H1 (cell line): ENCODE measurements at regions not wholly inside any gene's neighbourhood (a gene's known extent, or its start where the extent isn't known, plus 50 kb on each side); places are given as distances from the start of the nearest gene placed in this dataset.

Experiments used
- CTCF ChIA-PET: fragments of 300-600 bp; sonication (Branson Sonifier 250); formaldehyde crosslinking; loops from one replicate; lab custom pipeline; 2021; ENCODE audit not compliant: partially characterized antibody; lab: Charles Lee
- POLR2A ChIA-PET: fragments of 300-600 bp; sonication (Branson Sonifier 250); formaldehyde crosslinking; loops from one replicate; lab custom pipeline; 2021; ENCODE audit warnings: inconsistent platforms; ENCODE audit not compliant: partially characterized antibody; lab: Charles Lee
- DNase-seq, 2 experiments: peaks; one replicate each; pipeline versions ENCODE4 v3.0.0 to v3.0.0-alpha.2; 2010 to 2022; ENCODE audit warnings: low spot score in 2 of 2, low read depth in 1 of 2, mixed read lengths in 1 of 2
- FAIRE-seq: peaks from 2 replicates; lab custom pipeline; 2011; peaks lifted over from hg19 to GRCh38; lab: Jason Lieb, UNC
- H2AFZ ChIP-seq: 2 replicates; pipeline ENCODE4 v1.8.1; 2012; ENCODE audit warnings: low read length, inconsistent platforms
- H2AK5ac ChIP-seq: 2 replicates; pipeline ENCODE4 v1.6.1; 2013; ENCODE audit warnings: low read depth, low read length
- H2BK120ac ChIP-seq: replicated peaks from 2 replicates; pipeline ENCODE3; 2013; ENCODE audit warnings: low read depth, low read length, inconsistent platforms
- H2BK12ac ChIP-seq: 2 replicates; pipeline ENCODE4 v1.6.1; 2013; ENCODE audit warnings: low read depth, low read length
- H2BK15ac ChIP-seq: 2 replicates; pipeline ENCODE4 v1.6.1; 2013; ENCODE audit warnings: low read length
- H2BK20ac ChIP-seq: 2 replicates; pipeline ENCODE4 v1.6.1; 2013; ENCODE audit warnings: low read length
- H2BK5ac ChIP-seq: 2 replicates; pipeline ENCODE4 v1.6.1; 2013; ENCODE audit warnings: low read depth, low read length
- H3K14ac ChIP-seq: 2 replicates; pipeline ENCODE4 v1.6.1; 2013; ENCODE audit warnings: inconsistent platforms; ENCODE audit not compliant: insufficient read length
- H3K18ac ChIP-seq: 2 replicates; pipeline ENCODE4 v1.6.1; 2013; ENCODE audit warnings: low read length; ENCODE audit errors: extremely low read depth
- H3K23ac ChIP-seq: 2 replicates; pipeline ENCODE4 v1.6.1; 2013; ENCODE audit warnings: inconsistent platforms; ENCODE audit not compliant: insufficient read length
- H3K23me2 ChIP-seq: 2 replicates; pipeline ENCODE4 v1.6.1; 2013; ENCODE audit warnings: low read depth, low read length
- H3K27ac ChIP-seq: 2 replicates; pipeline ENCODE4 v1.6.1; 2011; ENCODE audit warnings: low read depth, low read length, inconsistent platforms
- H3K27me3 ChIP-seq, 4 experiments: replicated peaks in 1 of 4; 1 replicate in 1 of 4; 2 replicates in 3 of 4; pipeline versions ENCODE4 v1.6.1 to v1.8.1; 2011 to 2013; ENCODE audit warnings: low read length in 3 of 4, mild to moderate bottlenecking in 3 of 4, inconsistent platforms in 2 of 4, mixed read lengths in 2 of 4, moderate library complexity in 1 of 4; ENCODE audit not compliant: control insufficient read depth in 3 of 4, insufficient read depth in 3 of 4; ENCODE audit errors: extremely low read depth in 1 of 4
- H3K36me3 ChIP-seq, 4 experiments: 2 replicates each; pipeline versions ENCODE4 v1.6.1 to v1.8.1; 2011 to 2013; ENCODE audit warnings: mild to moderate bottlenecking in 4 of 4, low read length in 3 of 4, moderate library complexity in 2 of 4, control low read depth in 1 of 4, inconsistent platforms in 1 of 4; ENCODE audit not compliant: insufficient read depth in 4 of 4, control insufficient read depth in 2 of 4
- H3K4ac ChIP-seq: replicated peaks from 2 replicates; pipeline ENCODE3; 2013; ENCODE audit warnings: low read length, low read depth, mixed read lengths, inconsistent platforms; ENCODE audit not compliant: insufficient read length
- H3K4me1 ChIP-seq, 4 experiments: replicated peaks in 1 of 4; 1 replicate in 1 of 4; 2 replicates in 3 of 4; pipeline versions ENCODE4 v1.6.1 to v1.8.1; 2011 to 2013; ENCODE audit warnings: low read length in 3 of 4, inconsistent platforms in 2 of 4, mixed read lengths in 1 of 4; ENCODE audit not compliant: insufficient read depth in 4 of 4, control insufficient read depth in 3 of 4
- H3K4me2 ChIP-seq, 2 experiments: 2 replicates each; pipeline versions ENCODE4 v1.6.1 to v1.8.1; 2011 to 2013; ENCODE audit warnings: low read depth in 2 of 2, low read length in 2 of 2, control low read depth in 1 of 2, inconsistent platforms in 1 of 2, mild to moderate bottlenecking in 1 of 2; ENCODE audit not compliant: insufficient read depth in 1 of 2
- H3K4me3 ChIP-seq, 4 experiments: fragments of 200-600, 300-600 bp in 1 of 4; sonication (generic), shearing (Covaris generic), sonication (Bioruptor Twin) in 1 of 4; 2 replicates each; pipeline versions ENCODE4 v1.5.1 to v1.8.1; 2011 to 2016; ENCODE audit warnings: low read length in 4 of 4, low read depth in 3 of 4, control low read depth in 2 of 4, inconsistent platforms in 2 of 4, mild to moderate bottlenecking in 2 of 4, mixed read lengths in 1 of 4, moderate library complexity in 1 of 4; ENCODE audit not compliant: insufficient read depth in 2 of 4; ENCODE audit errors: extremely low read depth in 1 of 4
- H3K56ac ChIP-seq: replicated peaks from 2 replicates; pipeline ENCODE3; 2013; ENCODE audit warnings: low read depth, mild to moderate bottlenecking, mixed read lengths, low read length, inconsistent platforms; ENCODE audit not compliant: insufficient read length
- H3K79me1 ChIP-seq: 2 replicates; pipeline ENCODE4 v1.6.1; 2013; ENCODE audit warnings: low read depth, low read length, control low read depth
- H3K79me2 ChIP-seq, 2 experiments: 2 replicates each; pipeline versions ENCODE4 v1.6.1 to v1.8.1; 2012 to 2013; ENCODE audit warnings: low read length in 2 of 2, mild to moderate bottlenecking in 2 of 2, inconsistent platforms in 1 of 2; ENCODE audit not compliant: insufficient read depth in 2 of 2, control insufficient read depth in 1 of 2
- H3K9ac ChIP-seq, 4 experiments: replicated peaks in 1 of 4; 1 replicate in 1 of 4; 2 replicates in 3 of 4; pipeline versions ENCODE4 v1.6.1 to v1.8.1; 2011 to 2013; ENCODE audit warnings: low read depth in 3 of 4, low read length in 3 of 4, control low read depth in 2 of 4, mild to moderate bottlenecking in 2 of 4, moderate library complexity in 2 of 4, inconsistent platforms in 1 of 4; ENCODE audit errors: extremely low read depth in 1 of 4
- H3K9me3 ChIP-seq, 2 experiments: 2 replicates each; pipeline versions ENCODE4 v1.6.1 to v1.8.1; 2012 to 2013; ENCODE audit warnings: mild to moderate bottlenecking in 2 of 2, moderate library complexity in 2 of 2, control low read depth in 1 of 2, inconsistent platforms in 1 of 2, low read depth in 1 of 2, low read length in 1 of 2, mixed read lengths in 1 of 2; ENCODE audit not compliant: insufficient read depth in 2 of 2
- H4K20me1 ChIP-seq, 2 experiments: replicated peaks in 1 of 2; 2 replicates each; pipeline versions ENCODE3 to v1.8.1; 2011 to 2013; ENCODE audit warnings: inconsistent platforms in 2 of 2, low read length in 2 of 2, mild to moderate bottlenecking in 1 of 2; ENCODE audit not compliant: insufficient read depth in 2 of 2, control insufficient read depth in 1 of 2
- H4K5ac ChIP-seq: 2 replicates; pipeline ENCODE4 v1.6.1; 2013; ENCODE audit warnings: low read length, low read depth, mixed read lengths, inconsistent platforms; ENCODE audit not compliant: insufficient read length
- H4K8ac ChIP-seq: 2 replicates; pipeline ENCODE4 v1.8.0; 2013; ENCODE audit warnings: mild to moderate bottlenecking, moderate library complexity, low read length, inconsistent platforms; ENCODE audit not compliant: insufficient read depth; ENCODE audit errors: extremely low read depth
- H4K91ac ChIP-seq: replicated peaks from 2 replicates; pipeline ENCODE3; 2013; ENCODE audit warnings: low read length, mixed read lengths, inconsistent platforms; ENCODE audit not compliant: insufficient read length
- EGR1 ChIP-seq: IDR thresholded peaks from 2 replicates; pipeline ENCODE4 v1.6.1; 2011; ENCODE audit warnings: low read depth, low read length, borderline replicate concordance
- EP300 ChIP-seq, 2 experiments: IDR thresholded peaks; 1 replicate in 1 of 2; 2 replicates in 1 of 2; pipeline ENCODE4 v1.6.1; 2011 to 2012; ENCODE audit warnings: low read depth in 2 of 2, low read length in 2 of 2, mild to moderate bottlenecking in 2 of 2, borderline replicate concordance in 1 of 2, inconsistent platforms in 1 of 2, moderate library complexity in 1 of 2
- MAFK ChIP-seq: IDR thresholded peaks from 2 replicates; pipeline ENCODE4 v1.6.1; 2012; ENCODE audit warnings: low read depth, mild to moderate bottlenecking, improper control_type of control experiment, low read length
- MAX ChIP-seq: IDR thresholded peaks from 2 replicates; pipeline ENCODE4 v1.6.1; 2012; ENCODE audit warnings: inconsistent platforms
- NRF1 ChIP-seq: IDR thresholded peaks from 2 replicates; pipeline ENCODE4 v1.6.1; 2011; ENCODE audit warnings: mild to moderate bottlenecking, low read depth, low read length, improper control_type of control experiment
- POLR2A ChIP-seq, 2 experiments: IDR thresholded peaks; 1 replicate in 1 of 2; 2 replicates in 1 of 2; pipeline ENCODE4 v1.6.1; 2011; ENCODE audit warnings: low read depth in 2 of 2, low read length in 2 of 2, mild to moderate bottlenecking in 2 of 2; ENCODE audit errors: control extremely low read depth in 1 of 2
- TAF1 ChIP-seq: IDR thresholded peaks from 2 replicates; pipeline ENCODE4 v1.6.1; 2011; ENCODE audit warnings: mild to moderate bottlenecking, low read depth, low read length
- WGBS, 2 experiments: shearing (Covaris generic) in 1 of 2; methylation state at CpG; one replicate each; pipeline versions ENCODE4 v1.1.6 to v1.1.7; 2013 to 2015; ENCODE audit warnings: low lambda C conversion rate in 2 of 2, mixed read lengths in 2 of 2, inconsistent platforms in 1 of 2, low coverage in 1 of 2, missing lambda C conversion rate in 1 of 2; ENCODE audit not compliant: insufficient replicate concordance in 2 of 2, insufficient coverage in 1 of 2, insufficient read length in 1 of 2; ENCODE audit errors: extremely low coverage in 1 of 2, missing lambda C conversion rate in 1 of 2; 5-methylcytosine and 5-hydroxymethylcytosine counted together

GRCh38 chr6:82741996-82742385 lies 323.6 kb downstream of the UBE3D start:
- peak overlapping the region; percentile 71; the same call in 1 of the 2 replicates for H2AFZ ChIP-seq
- H4K8ac ChIP-seq = no peak overlapping the region
- H3K27ac ChIP-seq = no peak overlapping the region
- H3K4me2 ChIP-seq = no peak overlapping the region
- H2BK5ac ChIP-seq = no peak overlapping the region
- H2BK12ac ChIP-seq = no peak overlapping the region
- no peak overlapping the region for H2BK15ac ChIP-seq
- H4K91ac ChIP-seq = no peak overlapping the region
- no peaks in the 10 kb centered on the region for H3K36me3 ChIP-seq
- no peak overlapping the region for H2AK5ac ChIP-seq
- H3K23ac ChIP-seq = no peak overlapping the region
- no peak overlapping the region for H3K14ac ChIP-seq
- no peak overlapping the region for H2BK120ac ChIP-seq
- no peaks in the 10 kb centered on the region for H3K9me3 ChIP-seq
- no peak overlapping the region; a peak in 1 of 8 replicates for H3K4me3 ChIP-seq
- H3K9ac ChIP-seq = no peak overlapping the region
- no peak overlapping the region for H3K18ac ChIP-seq
- no peaks in the 10 kb centered on the region for H3K79me2 ChIP-seq
- no peaks in the 10 kb centered on the region for H3K23me2 ChIP-seq
- no peak for FAIRE-seq
- H3K27me3 ChIP-seq = no peaks in the 10 kb centered on the region
- no peak for DNase-seq
- H3K79me1 ChIP-seq = no peaks in the 10 kb centered on the region
- 75% methylated on average over 3 of the region's 3 CpGs; no CpG with 5 or more reads in 1 of the 2 experiments for WGBS, 2 experiments
- ChIA-PET CTCF (interaction anchor here (0.9 to 1.7 kb wide), 3 partner anchors 29 to 458 kb away, joined by 3 read pairs; no protein-coding TSS in a partner anchor), POLR2A (no interaction called here)
- H4K5ac ChIP-seq = no peak overlapping the region
- no peak overlapping the region for H3K56ac ChIP-seq
- H2BK20ac ChIP-seq = no peak overlapping the region
- H3K4ac ChIP-seq = no peak overlapping the region
- H3K4me1 ChIP-seq = peaks cover 0 to 8% (median 6%) of the 10 kb centered on the region in 4 experiments; a peak in 5 of 7 replicates
- H4K20me1 ChIP-seq = no peaks in the 10 kb centered on the region
- TF ChIP-seq EGR1 (no peak), TAF1 (no peak), MAFK (no peak), POLR2A (IDR thresholded peaks at IDR 0.05; ENCODE audit: control extremely low read depth in 1 of 2, low read depth in 2 of 2, low read length in 2 of 2) (no peak), MAX (no peak), NRF1 (no peak), EP300 (IDR thresholded peaks at IDR 0.05; ENCODE audit: borderline replicate concordance in 1 of 2, low read depth in 2 of 2, low read length in 2 of 2) (no peak)
